GM12878 (cell line): ENCODE measurements at regions not wholly inside any gene's neighbourhood (a gene's known extent, or its start where the extent isn't known, plus 50 kb on each side); places are given as distances from the start of the nearest gene placed in this dataset.

Experiments used
- ATAC-seq: fragments of 200-7000 bp; cut with Tn5 transposase; 3 replicates; pipeline ENCODE4 v1.9.1; 2020; ENCODE audit warnings: mild to moderate bottlenecking, moderate library complexity
- BruUV-seq: library from RNA; stranded (reverse); fragments of 400-500 nt; replicated peaks from 2 replicates; lab custom pipeline; 2021; lab: Mats Ljungman, UMichigan
- CTCF ChIA-PET: fragments of 300-600 bp; sonication (Branson Sonifier 250); formaldehyde crosslinking; extraction: SDS; loops from one replicate; lab custom pipeline; 2021; ENCODE audit warnings: inconsistent platforms; lab: Yijun Ruan, JAX
- POLR2A ChIA-PET: fragments of 350-600 bp; formaldehyde crosslinking; extraction: SDS; loops from one replicate; lab custom pipeline; 2021; ENCODE audit warnings: inconsistent platforms; lab: Charles Lee
- RAD21 ChIA-PET: fragments of 300-600 bp; sonication (Branson Sonifier 250); formaldehyde crosslinking; loops from one replicate; lab custom pipeline; 2023; ENCODE audit warnings: antibody characterized with exemption; ENCODE audit not compliant: unreplicated experiment; lab: Charles Lee
- SMC1A ChIA-PET: fragments of 300-600 bp; sonication (Branson Sonifier 250); formaldehyde crosslinking; loops from one replicate; lab custom pipeline; 2023; ENCODE audit not compliant: unreplicated experiment, uncharacterized antibody; lab: Charles Lee
- DNase-seq: peaks from one replicate; pipeline ENCODE4 v3.0.0-alpha.2; 2011; ENCODE audit warnings: low read depth, low spot score
- FAIRE-seq: peaks from 3 replicates; lab custom pipeline; 2011; peaks lifted over from hg19 to GRCh38; lab: Jason Lieb, UNC
- H2AFZ ChIP-seq: 2 replicates; pipeline ENCODE4 v1.6.0; 2011; ENCODE audit warnings: low read depth, low read length, control low read depth; ENCODE audit not compliant: control insufficient read depth
- H3K27ac ChIP-seq: 2 replicates; pipeline ENCODE4 v1.5.1; 2011; ENCODE audit warnings: control low read depth; ENCODE audit not compliant: control insufficient read depth, insufficient read depth
- H3K27me3 ChIP-seq, 2 experiments: replicated peaks in 1 of 2; 2 replicates each; pipeline versions ENCODE4 v1.6.0 to v1.6.1; 2011; ENCODE audit warnings: low read length in 1 of 2; ENCODE audit not compliant: control insufficient read depth in 2 of 2, insufficient read depth in 2 of 2
- H3K36me3 ChIP-seq, 2 experiments: 2 replicates each; pipeline ENCODE4 v1.5.1; 2011; ENCODE audit warnings: low read length in 1 of 2; ENCODE audit not compliant: control insufficient read depth in 2 of 2, insufficient read depth in 2 of 2
- H3K4me1 ChIP-seq: 2 replicates; pipeline ENCODE4 v1.6.1; 2011; ENCODE audit warnings: mild to moderate bottlenecking, low read length, moderate library complexity, mixed read lengths; ENCODE audit not compliant: control insufficient read depth, insufficient read depth
- H3K4me2 ChIP-seq: 2 replicates; pipeline ENCODE4 v1.6.0; 2011; ENCODE audit warnings: control low read depth; ENCODE audit not compliant: control insufficient read depth, insufficient read depth
- H3K4me3 ChIP-seq: fragments of 200-600 bp; sonication (generic); 2 replicates; pipeline ENCODE4 v1.5.1; 2016
- H3K79me2 ChIP-seq: 2 replicates; pipeline ENCODE4 v1.6.0; 2011; ENCODE audit warnings: low read length; ENCODE audit not compliant: control insufficient read depth, insufficient read depth
- H3K9ac ChIP-seq: 2 replicates; pipeline ENCODE4 v1.8.0; 2011; ENCODE audit warnings: low read length, control low read depth, mixed read lengths; ENCODE audit not compliant: control insufficient read depth, insufficient read depth
- H3K9me3 ChIP-seq: replicated peaks from 3 replicates; pipeline ENCODE4 v1.5.1; 2011; ENCODE audit warnings: mild to moderate bottlenecking, low read length; ENCODE audit not compliant: control insufficient read depth, insufficient read depth
- H4K20me1 ChIP-seq: 2 replicates; pipeline ENCODE4 v1.6.0; 2011; ENCODE audit not compliant: control insufficient read depth, insufficient read depth
- ATF2 ChIP-seq: IDR thresholded peaks from 2 replicates; pipeline ENCODE4 v1.6.1; 2012; ENCODE audit warnings: low read length, inconsistent platforms
- CHD2 ChIP-seq: IDR thresholded peaks from 2 replicates; pipeline ENCODE4 v1.6.1; 2011; ENCODE audit warnings: low read depth, low read length, improper control_type of control experiment, borderline replicate concordance
- IRF3 ChIP-seq: fragments of 450-650 bp; IDR thresholded peaks from 2 replicates; pipeline ENCODE4 v1.6.1; 2014; ENCODE audit warnings: mild to moderate bottlenecking
- NR2F1 ChIP-seq: fragments of 450-650 bp; conservative IDR thresholded peaks from 2 replicates; pipeline ENCODE4 v1.6.1; 2017; ENCODE audit warnings: mild to moderate bottlenecking
- POLR2A ChIP-seq: IDR thresholded peaks from 2 replicates; pipeline ENCODE4 v1.6.1; 2011; ENCODE audit warnings: low read depth, mild to moderate bottlenecking, low read length
- SKIL ChIP-seq: fragments of 450-650 bp; IDR thresholded peaks from 2 replicates; pipeline ENCODE4 v1.6.1; 2017; ENCODE audit warnings: mild to moderate bottlenecking, low read depth, inconsistent platforms; ENCODE audit not compliant: poor library complexity, severe bottlenecking
- TCF12 ChIP-seq: IDR thresholded peaks from 2 replicates; pipeline ENCODE4 v1.6.1; 2011; ENCODE audit warnings: low read depth, mild to moderate bottlenecking, low read length
- USF2 ChIP-seq: IDR thresholded peaks from 2 replicates; pipeline ENCODE4 v1.6.1; 2011; ENCODE audit warnings: low read depth, low read length, improper control_type of control experiment, borderline replicate concordance
- WGBS: methylation state at CpG from one replicate; pipeline ENCODE4 v1.1.6; 2016; ENCODE audit warnings: low lambda C conversion rate; ENCODE audit not compliant: insufficient replicate concordance, insufficient coverage; ENCODE audit errors: missing lambda C conversion rate; 5-methylcytosine and 5-hydroxymethylcytosine counted together
- in situ Hi-C: fragments of 300-500 bp; cut with MboI; formaldehyde crosslinking; loops from 9 replicates; pipeline ENCODE4 v1.14.3; 2018; ENCODE audit warnings: mixed read lengths
- intact Hi-C: fragments of 100-400 bp; cut with micrococcal nuclease; formaldehyde crosslinking; loops from one replicate; pipeline ENCODE4 v1.14.2; 2022; ENCODE audit not compliant: unreplicated experiment

GRCh38 chr13:91141543-91142061 is 205.9 kb upstream of the MIR17HG start:
- Histone ChIP-seq H3K36me3 (no peaks in the 10 kb centered on the region), H4K20me1 (no peaks in the 10 kb centered on the region), H3K9me3 (no peaks in the 10 kb centered on the region), H3K4me1 (no peaks in the 10 kb centered on the region), H3K79me2 (no peaks in the 10 kb centered on the region), H3K9ac (no peak overlapping the region), H3K4me2 (no peak overlapping the region), H2AFZ (no peak overlapping the region), H3K4me3 (no peak overlapping the region), H3K27me3 (no peaks in the 10 kb centered on the region), H3K27ac (no peak overlapping the region)
- TF ChIP-seq NR2F1: no peak
- TF ChIP-seq IRF3: no peak
- no peak for TF ChIP-seq SKIL
- no peak for TF ChIP-seq CHD2
- TF ChIP-seq ATF2: no peak
- TF ChIP-seq POLR2A: no peak
- no peak for TF ChIP-seq TCF12
- TF ChIP-seq USF2: no peak
- no TSS peak for BruUV-seq
- ChIA-PET POLR2A (no interaction called here), CTCF (interaction anchor here (1.4 kb wide), 1 partner anchor 44 kb away, joined by 4 read pairs; no protein-coding TSS in a partner anchor), RAD21 (no interaction called here), SMC1A (no interaction called here)
- intact Hi-C loops (no loop called here), in situ Hi-C loops (no loop called here)
- no peak for ATAC-seq
- no peak for FAIRE-seq
- 8% methylated on average over 5 of the region's 5 CpGs for WGBS
- no peak for DNase-seq
